HEK293T (cell line): ENCODE measurements at regions not wholly inside any gene's neighbourhood (a gene's known extent, or its start where the extent isn't known, plus 50 kb on each side); places are given as distances from the start of the nearest gene placed in this dataset.
"Not testable (repeated sequence)": the region's sequence is repeated elsewhere in the genome, so short reads cannot be mapped to it uniquely, and the experiment has no call there.

Experiments used
- CTCF ChIA-PET: fragments of 350-600 bp; formaldehyde crosslinking; extraction: SDS; loops from one replicate; lab custom pipeline; 2021; ENCODE audit warnings: antibody characterized with exemption, inconsistent platforms; lab: Yijun Ruan, JAX
- POLR2A ChIA-PET: fragments of 350-600 bp; formaldehyde crosslinking; extraction: SDS; loops from one replicate; lab custom pipeline; 2020; ENCODE audit warnings: antibody characterized with exemption, inconsistent platforms; lab: Yijun Ruan, JAX
- DNase-seq: peaks from one replicate; pipeline ENCODE4 v3.0.0; 2012; ENCODE audit warnings: mixed read lengths; ENCODE audit errors: extremely low spot score
- ARNT ChIP-seq: fragments of 450-650 bp; IDR thresholded peaks from 2 replicates; pipeline ENCODE4 v1.6.1; 2017; ENCODE audit warnings: mild to moderate bottlenecking
- BHLHE40 ChIP-seq: fragments of 450-650 bp; IDR thresholded peaks from 2 replicates; pipeline ENCODE4 v1.6.1; 2016; ENCODE audit warnings: mild to moderate bottlenecking, moderate library complexity, borderline replicate concordance
- CTBP1 ChIP-seq: fragments of 450-650 bp; IDR thresholded peaks from 2 replicates; pipeline ENCODE4 v1.6.1; 2016; ENCODE audit warnings: borderline replicate concordance
- ELF4 ChIP-seq: fragments of 450-650 bp; IDR thresholded peaks from 2 replicates; pipeline ENCODE4 v1.6.1; 2017; ENCODE audit warnings: antibody characterized with exemption
- FOXA1 ChIP-seq: fragments of 450-650 bp; IDR thresholded peaks from 2 replicates; pipeline ENCODE4 v1.6.1; 2016; ENCODE audit warnings: mild to moderate bottlenecking
- FOXK2 ChIP-seq: fragments of 450-650 bp; IDR thresholded peaks from 2 replicates; pipeline ENCODE4 v1.6.1; 2016; ENCODE audit warnings: mild to moderate bottlenecking
- FOXM1 ChIP-seq: fragments of 450-650 bp; IDR thresholded peaks from 2 replicates; pipeline ENCODE4 v1.6.1; 2017; ENCODE audit warnings: mild to moderate bottlenecking, borderline replicate concordance
- HDGF ChIP-seq: fragments of 450-650 bp; IDR thresholded peaks from 2 replicates; pipeline ENCODE4 v1.6.1; 2017; ENCODE audit warnings: antibody characterized with exemption, borderline replicate concordance
- L3MBTL2 ChIP-seq: fragments of 450-650 bp; conservative IDR thresholded peaks from 2 replicates; pipeline ENCODE4 v1.6.1; 2016; ENCODE audit warnings: mild to moderate bottlenecking
- LEF1 ChIP-seq: fragments of 450-650 bp; IDR thresholded peaks from 2 replicates; pipeline ENCODE4 v1.6.1; 2017; ENCODE audit warnings: mild to moderate bottlenecking, borderline replicate concordance
- NFRKB ChIP-seq: fragments of 450-650 bp; IDR thresholded peaks from 2 replicates; pipeline ENCODE4 v1.6.1; 2016; ENCODE audit warnings: mild to moderate bottlenecking, moderate library complexity
- SP1 ChIP-seq: fragments of 450-650 bp; IDR thresholded peaks from 2 replicates; pipeline ENCODE4 v1.6.1; 2017
- SUZ12 ChIP-seq: fragments of 450-650 bp; IDR thresholded peaks from 2 replicates; pipeline ENCODE4 v1.6.1; 2016; ENCODE audit warnings: mild to moderate bottlenecking
- TARDBP ChIP-seq: fragments of 450-650 bp; IDR thresholded peaks from 2 replicates; pipeline ENCODE4 v1.6.1; 2016
- ZNF384 ChIP-seq: fragments of 450-650 bp; IDR thresholded peaks from 2 replicates; pipeline ENCODE4 v1.6.1; 2016
- TF ChIP-seq, protein P1 (sequence below): fragments of 450-650 bp; IDR thresholded peaks from 2 replicates; pipeline ENCODE4 v1.6.1; 2016

DNA sequence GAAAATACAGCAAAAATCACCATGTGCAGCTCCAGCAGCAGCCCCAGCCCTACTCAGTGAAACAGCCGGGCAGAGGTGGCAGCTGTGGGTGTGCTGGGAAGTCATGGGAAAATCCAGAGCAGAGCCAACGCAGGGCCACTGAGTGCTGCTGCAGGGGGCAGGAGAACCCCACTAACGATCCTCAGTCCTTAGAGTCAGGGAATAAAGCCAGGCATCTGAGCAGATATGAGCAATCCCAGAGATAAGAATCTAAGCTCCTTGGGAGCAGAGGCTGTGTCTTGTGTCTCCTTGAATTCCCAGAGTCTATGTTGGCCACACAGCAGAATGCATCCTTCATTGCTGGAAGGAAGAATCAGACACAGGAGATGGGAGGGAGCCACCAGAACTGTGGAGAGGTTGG is 493.1 kb upstream of the MAP3K7 start:
- no peak for TF ChIP-seq FOXM1
- TF ChIP-seq L3MBTL2 = no peak
- no peak for TF ChIP-seq ELF4
- TF ChIP-seq SUZ12 = no peak
- TF ChIP-seq CTBP1 = no peak
- TF ChIP-seq FOXK2 = no peak
- no peak for TF ChIP-seq SP1
- TF ChIP-seq LEF1 = no peak
- TF ChIP-seq FOXA1 = no peak
- no peak for TF ChIP-seq NFRKB
- TF ChIP-seq BHLHE40 = no peak
- no peak for TF ChIP-seq ZNF384
- TF ChIP-seq, protein P1, sequence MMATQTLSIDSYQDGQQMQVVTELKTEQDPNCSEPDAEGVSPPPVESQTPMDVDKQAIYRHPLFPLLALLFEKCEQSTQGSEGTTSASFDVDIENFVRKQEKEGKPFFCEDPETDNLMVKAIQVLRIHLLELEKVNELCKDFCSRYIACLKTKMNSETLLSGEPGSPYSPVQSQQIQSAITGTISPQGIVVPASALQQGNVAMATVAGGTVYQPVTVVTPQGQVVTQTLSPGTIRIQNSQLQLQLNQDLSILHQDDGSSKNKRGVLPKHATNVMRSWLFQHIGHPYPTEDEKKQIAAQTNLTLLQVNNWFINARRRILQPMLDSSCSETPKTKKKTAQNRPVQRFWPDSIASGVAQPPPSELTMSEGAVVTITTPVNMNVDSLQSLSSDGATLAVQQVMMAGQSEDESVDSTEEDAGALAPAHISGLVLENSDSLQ = no peak
- POLR2A ChIA-PET = no interaction called here
- CTCF ChIA-PET = interaction anchor here (0.8 to 2.2 kb wide), 4 partner anchors 21 to 493 kb away, joined by 3 to 9 read pairs (median 4); no protein-coding TSS in a partner anchor
- DNase-seq = no peak

DNA sequence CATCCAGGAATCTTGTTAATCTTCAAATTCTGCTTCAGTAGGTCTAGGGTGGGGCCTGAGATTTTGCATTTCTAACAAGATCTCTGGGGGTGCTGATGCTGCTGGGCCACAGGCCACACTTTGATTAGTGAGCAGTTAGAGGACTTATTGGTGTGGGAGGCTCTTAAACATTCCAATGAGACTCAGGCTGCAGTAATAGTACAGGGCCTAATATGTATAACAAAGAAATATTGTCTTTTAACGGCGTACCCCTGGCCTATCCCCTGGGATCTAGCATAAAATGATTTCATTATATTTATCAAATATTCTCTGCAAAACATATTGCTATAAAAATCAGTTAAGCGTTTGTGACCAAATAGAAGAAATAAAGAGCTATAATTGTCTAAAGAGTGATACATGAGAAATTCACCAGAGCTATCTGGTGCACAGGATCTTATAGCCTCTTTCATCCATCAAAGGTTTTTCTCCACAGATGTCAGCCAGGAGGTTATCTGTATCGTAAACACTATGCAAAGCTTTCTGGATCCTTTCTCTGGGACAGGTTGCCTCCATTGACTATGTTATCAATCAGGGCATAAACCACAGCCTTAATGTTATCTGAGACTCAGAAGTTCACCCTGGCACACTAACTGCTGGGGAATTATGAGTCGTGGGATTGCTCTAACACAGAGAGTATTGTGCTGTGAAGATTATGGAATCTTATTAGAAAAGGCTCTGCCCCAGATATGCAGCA is 488.5 kb upstream of the MAP3K7 start:
- CTCF ChIA-PET = no interaction called here
- TF ChIP-seq ZNF384 = no peak
- TF ChIP-seq LEF1 = no peak
- TF ChIP-seq BHLHE40 = no peak
- no peak for TF ChIP-seq TARDBP
- TF ChIP-seq HDGF = no peak
- no peak for DNase-seq
- POLR2A ChIA-PET = no interaction called here

DNA sequence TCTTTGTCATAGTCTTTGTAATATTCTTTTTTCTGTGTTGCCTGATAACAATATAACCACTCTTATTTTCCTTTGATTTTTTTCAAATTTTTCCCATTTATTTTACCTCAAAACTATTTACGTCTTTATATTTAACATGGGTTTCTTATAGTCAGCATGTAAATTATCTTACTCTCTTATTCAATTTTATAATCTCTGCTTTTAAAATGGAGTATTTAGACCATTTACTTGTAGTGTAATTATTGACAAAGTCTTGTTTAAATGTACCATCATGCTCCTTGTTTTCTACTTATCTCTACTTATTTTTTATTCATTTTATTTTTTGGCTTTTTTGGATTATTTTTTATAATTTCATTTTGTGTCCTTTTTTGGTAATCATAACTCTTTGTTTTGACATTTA is 476.5 kb upstream of the MAP3K7 start:
- TF ChIP-seq SP1 (no peak), FOXA1 (no peak), BHLHE40 (no peak), LEF1 (no peak), CTBP1 (no peak), FOXM1 (no peak), ARNT (no peak), ELF4 (no peak)
- no peak for DNase-seq
- POLR2A ChIA-PET = no interaction called here
- CTCF ChIA-PET = no interaction called here

DNA sequence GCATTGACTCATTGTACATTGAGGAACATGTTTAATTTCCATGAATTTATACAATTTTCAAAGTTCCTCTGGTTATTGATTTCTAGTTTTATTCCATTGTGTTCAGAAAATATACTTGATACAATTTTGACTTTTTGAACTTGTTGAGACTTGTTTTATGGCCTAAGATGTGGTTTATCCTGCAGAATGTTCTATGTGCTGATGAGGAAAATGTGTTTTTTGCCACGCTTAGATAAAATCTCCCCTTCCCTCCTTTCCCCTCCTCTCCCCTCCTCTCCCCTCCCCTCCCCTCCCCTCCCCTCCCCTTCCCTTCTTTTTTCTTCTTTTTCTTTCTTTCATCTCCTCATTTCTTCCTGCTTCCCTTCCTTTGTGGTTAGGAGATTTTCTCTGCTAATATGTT is 470.8 kb upstream of the MAP3K7 start:
- CTCF ChIA-PET = no interaction called here

DNA sequence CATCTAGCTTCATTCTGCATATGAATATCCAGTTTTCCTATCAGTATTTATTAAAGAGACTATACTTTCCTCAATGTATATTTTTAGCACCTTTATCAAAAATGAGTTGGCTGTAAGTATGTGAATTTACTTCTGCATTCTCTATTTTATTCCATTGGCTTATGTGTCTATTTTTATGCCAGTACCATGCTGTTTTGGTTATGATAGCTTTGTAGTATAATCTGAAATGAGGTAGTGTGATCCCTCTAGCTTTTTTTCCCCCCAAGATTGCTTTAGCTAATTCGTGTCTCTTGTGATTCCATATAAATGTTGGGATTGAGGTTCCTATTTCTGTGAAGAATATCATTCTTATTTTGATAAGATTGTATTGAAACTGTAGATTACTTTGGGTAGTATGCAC is 469.1 kb upstream of the MAP3K7 start:
- no peak for DNase-seq
- ChIA-PET POLR2A (no interaction called here), CTCF (interaction anchor here (0.7 kb wide), 1 partner anchor 49 kb away, joined by 3 read pairs; no protein-coding TSS in a partner anchor)
- TF ChIP-seq FOXM1 (no peak), L3MBTL2 (no peak), ZNF384 (no peak), SUZ12 (no peak), LEF1 (no peak), BHLHE40 (no peak), TARDBP (no peak), SP1 (no peak), FOXA1 (no peak), FOXK2 (no peak), ARNT (no peak), HDGF (no peak), NFRKB (no peak), CTBP1 (no peak), ELF4 (no peak)

More for the DNA sequence above, 470.8 kb upstream of the MAP3K7 start:
- POLR2A ChIA-PET = no interaction called here
- DNase-seq = no peak
- TF ChIP-seq BHLHE40 (no peak), LEF1 (no peak), CTBP1 (no peak), ARNT (no peak), SP1 (no peak)

DNA sequence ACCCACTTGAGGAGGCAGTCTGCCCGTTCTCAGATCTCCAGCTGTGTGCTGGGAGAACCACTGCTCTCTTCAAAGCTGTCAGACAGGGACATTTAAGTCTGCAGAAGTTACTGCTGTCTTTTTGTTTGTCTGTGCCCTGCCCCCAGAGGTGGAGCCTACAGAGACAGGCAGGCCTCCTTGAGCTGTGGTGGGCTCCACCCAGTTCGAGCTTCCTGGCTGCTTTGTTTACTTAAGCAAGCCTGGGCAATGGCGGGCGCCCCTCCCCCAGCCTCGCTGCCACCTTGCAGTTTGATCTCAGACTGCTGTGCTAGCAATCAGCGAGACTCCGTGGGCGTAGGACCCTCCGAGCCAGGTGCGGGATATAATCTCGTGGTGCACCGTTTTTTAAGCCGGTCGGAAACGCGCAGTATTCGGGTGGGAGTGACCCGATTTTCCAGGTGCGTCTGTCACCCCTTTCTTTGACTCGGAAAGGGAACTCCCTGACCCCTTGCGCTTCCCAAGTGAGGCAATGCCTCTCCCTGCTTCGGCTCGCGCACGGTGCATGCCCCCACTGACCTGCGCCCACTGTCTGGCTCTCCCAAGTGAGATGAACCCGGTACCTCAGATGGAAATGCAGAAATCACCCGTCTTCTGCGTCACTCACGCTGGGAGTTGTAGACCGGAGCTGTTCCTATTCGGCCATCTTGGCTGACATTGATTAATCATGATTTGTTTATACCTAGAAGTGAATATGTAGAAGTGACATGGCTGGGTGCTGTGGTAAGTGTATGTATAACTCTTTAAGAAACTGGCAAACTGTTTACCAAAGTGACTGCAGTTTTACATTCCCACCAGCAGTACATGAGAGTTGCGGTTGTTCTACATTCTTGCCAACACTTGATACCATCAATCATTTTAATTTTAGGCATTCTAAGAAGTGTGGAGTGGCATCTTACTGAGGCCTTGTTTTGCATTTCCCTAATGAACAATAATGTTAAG is 465.9 kb upstream of the MAP3K7 start:
- CTCF ChIA-PET, POLR2A ChIA-PET, DNase-seq: not testable (repeated sequence)
- TF ChIP-seq, protein P1 = peak; percentile 91

DNA sequence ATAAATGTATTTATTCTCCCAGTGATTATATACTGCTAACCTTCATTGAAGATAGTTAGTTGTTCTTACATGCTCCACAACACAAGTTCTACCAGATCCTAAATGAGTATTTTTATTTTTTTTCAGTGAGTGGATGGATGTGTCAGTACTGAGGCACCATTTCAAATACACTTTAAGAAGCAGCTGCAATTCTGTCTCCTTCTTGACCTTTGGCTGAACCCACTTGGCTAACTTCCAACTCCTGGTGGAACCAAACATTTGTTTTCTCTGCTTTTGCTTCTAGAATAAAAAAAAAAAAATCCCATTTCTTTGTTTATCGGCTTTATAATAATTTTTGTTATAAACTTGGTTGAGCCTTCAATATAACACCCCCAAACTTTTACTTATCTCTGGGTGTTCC is 458.3 kb upstream of the MAP3K7 start:
- ChIA-PET CTCF (no interaction called here), POLR2A (no interaction called here)
- DNase-seq = no peak
- TF ChIP-seq TARDBP (no peak), ZNF384 (no peak), SP1 (no peak), FOXA1 (no peak), FOXM1 (no peak), CTBP1 (no peak), FOXK2 (no peak), L3MBTL2 (no peak), SUZ12 (no peak), HDGF (no peak), BHLHE40 (no peak)
- TF ChIP-seq, protein P1 = no peak
